Nephron progenitor cell (in vitro differentiated cells): ENCODE measurements at regions not wholly inside any gene's neighbourhood (a gene's known extent, or its start where the extent isn't known, plus 50 kb on each side); places are given as distances from the start of the nearest gene placed in this dataset.

Experiments
- DNase-seq: peaks from one replicate; pipeline ENCODE4 v3.0.0; 2021
- H3K27ac Mint-ChIP-seq: 2 replicates; pipeline ENCODE4 v1.8.0; 2021; ENCODE audit warnings: mild to moderate bottlenecking, moderate library complexity, mixed read lengths
- H3K27me3 Mint-ChIP-seq: 2 replicates; pipeline ENCODE4 v1.8.0; 2021; ENCODE audit warnings: mild to moderate bottlenecking, low read depth, mixed read lengths; ENCODE audit not compliant: poor library complexity
- H3K36me3 Mint-ChIP-seq: 2 replicates; pipeline ENCODE4 v1.8.0; 2021; ENCODE audit warnings: low read depth, mixed read lengths
- H3K4me1 Mint-ChIP-seq: 2 replicates; pipeline ENCODE4 v1.8.0; 2021; ENCODE audit warnings: mixed read lengths
- H3K4me3 Mint-ChIP-seq: 2 replicates; pipeline ENCODE4 v1.8.0; 2021; ENCODE audit warnings: mild to moderate bottlenecking, moderate library complexity, mixed read lengths
- H3K9me3 Mint-ChIP-seq: 2 replicates; pipeline ENCODE4 v1.8.0; 2021; ENCODE audit warnings: mild to moderate bottlenecking, moderate library complexity, mixed read lengths
- CTCF ChIP-seq: fragments of 200-600 bp; sonication (generic); IDR thresholded peaks from 2 replicates; pipeline ENCODE4 v1.5.0; 2021; ENCODE audit warnings: antibody characterized with exemption

DNA sequence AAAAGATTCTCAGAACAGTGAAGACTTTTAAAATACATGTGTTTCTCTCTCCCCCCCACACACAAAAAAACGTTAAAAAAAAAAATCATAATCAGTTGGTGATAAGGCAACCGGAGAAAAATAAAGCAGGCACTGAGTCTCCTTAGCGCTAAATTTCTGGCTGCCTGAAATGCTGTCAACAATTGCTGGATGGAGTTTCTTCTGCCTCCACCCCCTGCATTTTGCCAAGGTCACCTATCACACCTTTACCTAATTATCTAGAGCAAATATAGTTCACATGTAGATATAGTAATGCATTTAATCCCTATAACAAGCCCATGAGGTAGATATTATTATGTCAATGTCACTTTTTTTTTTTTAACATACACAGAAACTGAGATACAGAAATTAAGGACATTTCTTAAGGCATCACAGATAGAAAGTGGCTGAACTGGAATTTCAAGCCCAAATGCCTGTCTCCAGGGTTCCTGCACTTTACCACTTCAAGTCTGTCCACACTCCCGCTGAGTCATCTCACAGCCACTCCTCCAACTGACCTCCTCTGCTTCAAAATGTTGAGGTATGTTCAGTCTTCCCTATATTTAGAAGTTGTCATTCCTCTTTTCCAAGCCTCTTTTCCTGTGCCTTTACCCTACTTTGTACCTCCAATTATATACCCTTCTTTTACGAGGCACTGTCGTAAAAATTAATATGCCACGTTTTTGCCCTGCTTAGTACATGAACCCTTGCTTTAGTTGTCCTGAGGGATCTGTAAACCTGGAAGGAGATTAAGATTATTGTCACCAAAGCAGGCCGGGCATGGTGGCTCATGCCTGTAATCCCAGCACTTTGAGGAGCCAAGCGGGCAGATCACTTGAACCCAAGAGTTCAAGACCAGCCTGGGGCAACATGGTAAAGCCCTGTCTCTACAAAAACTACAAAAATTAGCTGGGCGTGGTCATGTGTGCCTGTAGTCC is 72.8 kb upstream of the MPP7 start:
- TF ChIP-seq CTCF = no peak
- peaks cover 12% of the 10 kb centered on the region for H3K27me3 Mint-ChIP-seq
- no peak overlapping the region for H3K4me3 Mint-ChIP-seq
- no peak for DNase-seq
- no peaks in the 10 kb centered on the region for H3K9me3 Mint-ChIP-seq
- no peaks in the 10 kb centered on the region for H3K36me3 Mint-ChIP-seq
- no peaks in the 10 kb centered on the region for H3K4me1 Mint-ChIP-seq
- H3K27ac Mint-ChIP-seq = no peak overlapping the region

GRCh38 chr10:28378986-28379585 is 76.2 kb upstream of the MPP7 start:
- TF ChIP-seq CTCF = no peak
- DNase-seq = no peak
- H3K36me3 Mint-ChIP-seq = no peaks in the 10 kb centered on the region
- no peaks in the 10 kb centered on the region for H3K9me3 Mint-ChIP-seq
- H3K27me3 Mint-ChIP-seq = peaks cover 17% of the 10 kb centered on the region
- no peak overlapping the region for H3K27ac Mint-ChIP-seq
- no peak overlapping the region for H3K4me3 Mint-ChIP-seq
- peaks cover 5% of the 10 kb centered on the region for H3K4me1 Mint-ChIP-seq

- Mint-ChIP-seq H3K4me3 (no peak overlapping the region), H3K36me3 (no peaks in the 10 kb centered on the region), H3K27me3 (peaks cover 26% of the 10 kb centered on the region), H3K27ac (no peak overlapping the region), H3K9me3 (no peaks in the 10 kb centered on the region), H3K4me1 (peaks cover 8% of the 10 kb centered on the region)
- no peak for TF ChIP-seq CTCF
- DNase-seq = no peak
Observed at GRCh38 chr10:28381466-28381865, 78.6 kb upstream of the MPP7 start.

DNA sequence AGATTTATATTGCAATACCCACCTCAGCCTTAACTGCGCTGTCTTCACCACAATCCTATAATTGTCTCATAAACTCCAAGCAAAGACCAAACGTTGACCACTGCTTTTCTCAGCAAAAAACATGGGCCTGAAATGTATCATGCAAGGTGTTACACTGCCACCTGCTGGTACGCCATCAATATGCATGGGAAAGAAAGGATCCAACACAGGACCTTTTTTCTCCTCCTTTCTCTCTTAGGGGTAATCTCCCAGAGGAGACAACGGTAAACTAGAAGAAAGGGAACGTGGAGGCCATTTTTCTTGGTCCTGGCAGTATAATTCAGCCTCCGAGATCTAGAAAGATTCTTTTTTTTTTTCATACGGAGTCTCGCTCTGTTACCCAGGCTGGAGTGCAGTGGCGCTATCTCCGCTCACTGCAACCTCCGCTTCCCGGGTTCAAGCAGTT is 79.1 kb upstream of the MPP7 start:
- Mint-ChIP-seq H3K36me3 (no peaks in the 10 kb centered on the region), H3K4me3 (no peak overlapping the region), H3K27ac (no peak overlapping the region)

GRCh38 chr10:28382525-28383269 is 79.8 kb upstream of the MPP7 start:
- no peaks in the 10 kb centered on the region for H3K36me3 Mint-ChIP-seq
- peaks cover 18% of the 10 kb centered on the region for H3K4me1 Mint-ChIP-seq
- no peak overlapping the region for H3K27ac Mint-ChIP-seq
- no peak for TF ChIP-seq CTCF
- no peak for DNase-seq
- peaks cover 30% of the 10 kb centered on the region for H3K27me3 Mint-ChIP-seq
- H3K9me3 Mint-ChIP-seq = no peaks in the 10 kb centered on the region
- H3K4me3 Mint-ChIP-seq = no peak overlapping the region

More for the DNA sequence above, 79.1 kb upstream of the MPP7 start:
- Mint-ChIP-seq H3K27me3 (peaks cover 26% of the 10 kb centered on the region), H3K4me1 (peaks cover 13% of the 10 kb centered on the region), H3K9me3 (no peaks in the 10 kb centered on the region)
- TF ChIP-seq CTCF = peak; percentile 98
- peak; percentile 86 for DNase-seq
